DND-41 (cell line): ENCODE measurements at regions not wholly inside any gene's neighbourhood (a gene's known extent, or its start where the extent isn't known, plus 50 kb on each side); places are given as distances from the start of the nearest gene placed in this dataset.

Experiments
- ATAC-seq: fragments of 200-7000 bp; cut with Tn5 transposase; 3 replicates; pipeline ENCODE4 v1.9.1; 2021; ENCODE audit warnings: low read depth; ENCODE audit not compliant: insufficient read depth
- DNase-seq: peaks from one replicate; pipeline ENCODE4 v3.0.0-alpha.2; 2020
- H2AFZ ChIP-seq: 2 replicates; pipeline ENCODE4 v1.6.0; 2012; ENCODE audit warnings: low read depth, low read length
- H3K27ac ChIP-seq: 2 replicates; pipeline ENCODE4 v1.5.1; 2012; ENCODE audit warnings: low read length, inconsistent platforms
- H3K27me3 ChIP-seq: fragments of 200-600 bp; sonication (generic); 2 replicates; pipeline ENCODE4 v1.6.0; 2012; ENCODE audit warnings: low read length, mild to moderate bottlenecking, inconsistent platforms; ENCODE audit not compliant: insufficient read depth, poor library complexity
- H3K36me3 ChIP-seq: 2 replicates; pipeline ENCODE4 v1.5.1; 2012; ENCODE audit warnings: low read length, inconsistent platforms; ENCODE audit not compliant: insufficient read depth
- H3K4me1 ChIP-seq: 2 replicates; pipeline ENCODE4 v1.5.1; 2012; ENCODE audit warnings: mild to moderate bottlenecking, low read length; ENCODE audit not compliant: insufficient read depth
- H3K4me2 ChIP-seq: 2 replicates; pipeline ENCODE4 v1.6.0; 2012; ENCODE audit warnings: mild to moderate bottlenecking, moderate library complexity, low read length, inconsistent platforms; ENCODE audit not compliant: insufficient read depth
- H3K4me3 ChIP-seq, 2 experiments: fragments of 200-600 bp in 1 of 2; shearing (Covaris generic) in 1 of 2; 2 replicates each; pipeline ENCODE4 v1.5.1; 2012 to 2016; ENCODE audit warnings: inconsistent platforms in 2 of 2, low read length in 2 of 2, mild to moderate bottlenecking in 2 of 2, low read depth in 1 of 2, moderate library complexity in 1 of 2
- H3K79me2 ChIP-seq: 2 replicates; pipeline ENCODE4 v1.6.0; 2012; ENCODE audit warnings: low read length, inconsistent platforms; ENCODE audit not compliant: insufficient read depth
- H3K9ac ChIP-seq: 2 replicates; pipeline ENCODE4 v1.6.0; 2012; ENCODE audit warnings: low read depth, mild to moderate bottlenecking, inconsistent platforms, low read length, moderate library complexity
- H3K9me3 ChIP-seq: 2 replicates; pipeline ENCODE4 v1.5.1; 2012; ENCODE audit warnings: low read length, moderate library complexity, mild to moderate bottlenecking, inconsistent platforms; ENCODE audit not compliant: insufficient read depth, severe bottlenecking
- H4K20me1 ChIP-seq: 2 replicates; pipeline ENCODE4 v1.6.0; 2012; ENCODE audit warnings: low read length; ENCODE audit not compliant: insufficient read depth
- EZH2 ChIP-seq: IDR thresholded peaks from 3 replicates; pipeline ENCODE4 v1.6.1; 2012; ENCODE audit warnings: borderline replicate concordance, low read depth, mild to moderate bottlenecking, moderate library complexity, low read length, inconsistent platforms; ENCODE audit not compliant: severe bottlenecking
- TF ChIP-seq, protein P1 (sequence below): IDR thresholded peaks from 2 replicates; pipeline ENCODE4 v1.5.1; 2012; ENCODE audit warnings: borderline replicate concordance, low read length, moderate library complexity, mild to moderate bottlenecking; ENCODE audit not compliant: poor library complexity, severe bottlenecking; ENCODE audit errors: extremely low read depth

DNA sequence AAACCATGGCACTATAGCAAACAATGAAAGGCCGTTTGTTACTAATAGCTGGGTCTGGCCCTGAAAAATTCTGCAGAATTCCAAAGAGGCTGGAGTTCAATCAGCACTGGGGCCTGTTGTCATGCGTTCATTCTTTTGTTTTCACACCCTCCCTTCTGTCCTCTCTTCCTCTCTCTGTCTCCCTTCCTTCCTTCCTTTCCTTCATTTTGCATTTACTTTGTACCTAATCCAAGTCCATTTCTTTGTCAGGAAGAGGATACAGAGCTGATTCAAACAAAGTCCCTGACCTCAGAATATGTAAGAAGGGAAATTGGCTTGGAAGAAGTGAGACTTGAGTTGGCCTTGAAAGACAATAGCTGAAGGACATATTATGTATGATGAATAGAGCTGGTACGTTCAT is 119.6 kb upstream of the LDB2 start:
- Histone ChIP-seq H3K4me3 (no peak overlapping the region), H3K9me3 (no peaks in the 10 kb centered on the region), H3K4me1 (no peaks in the 10 kb centered on the region), H3K36me3 (no peaks in the 10 kb centered on the region), H4K20me1 (no peaks in the 10 kb centered on the region), H3K27me3 (no peaks in the 10 kb centered on the region), H2AFZ (no peak overlapping the region), H3K4me2 (no peak overlapping the region), H3K9ac (no peak overlapping the region), H3K79me2 (no peaks in the 10 kb centered on the region), H3K27ac (no peak overlapping the region)
- no peak for DNase-seq
- no peak for TF ChIP-seq EZH2
- TF ChIP-seq, protein P1, sequence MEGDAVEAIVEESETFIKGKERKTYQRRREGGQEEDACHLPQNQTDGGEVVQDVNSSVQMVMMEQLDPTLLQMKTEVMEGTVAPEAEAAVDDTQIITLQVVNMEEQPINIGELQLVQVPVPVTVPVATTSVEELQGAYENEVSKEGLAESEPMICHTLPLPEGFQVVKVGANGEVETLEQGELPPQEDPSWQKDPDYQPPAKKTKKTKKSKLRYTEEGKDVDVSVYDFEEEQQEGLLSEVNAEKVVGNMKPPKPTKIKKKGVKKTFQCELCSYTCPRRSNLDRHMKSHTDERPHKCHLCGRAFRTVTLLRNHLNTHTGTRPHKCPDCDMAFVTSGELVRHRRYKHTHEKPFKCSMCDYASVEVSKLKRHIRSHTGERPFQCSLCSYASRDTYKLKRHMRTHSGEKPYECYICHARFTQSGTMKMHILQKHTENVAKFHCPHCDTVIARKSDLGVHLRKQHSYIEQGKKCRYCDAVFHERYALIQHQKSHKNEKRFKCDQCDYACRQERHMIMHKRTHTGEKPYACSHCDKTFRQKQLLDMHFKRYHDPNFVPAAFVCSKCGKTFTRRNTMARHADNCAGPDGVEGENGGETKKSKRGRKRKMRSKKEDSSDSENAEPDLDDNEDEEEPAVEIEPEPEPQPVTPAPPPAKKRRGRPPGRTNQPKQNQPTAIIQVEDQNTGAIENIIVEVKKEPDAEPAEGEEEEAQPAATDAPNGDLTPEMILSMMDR: no peak
- no peak for ATAC-seq

GRCh38 chr4:17013382-17014006 is 115.0 kb upstream of the LDB2 start:
- Histone ChIP-seq H3K79me2 (no peaks in the 10 kb centered on the region), H4K20me1 (no peaks in the 10 kb centered on the region), H2AFZ (no peak overlapping the region), H3K27me3 (no peaks in the 10 kb centered on the region), H3K4me3 (no peak overlapping the region), H3K4me2 (no peak overlapping the region), H3K36me3 (no peaks in the 10 kb centered on the region), H3K9me3 (no peaks in the 10 kb centered on the region), H3K9ac (no peak overlapping the region), H3K27ac (no peak overlapping the region), H3K4me1 (no peaks in the 10 kb centered on the region)
- no peak for DNase-seq
- ATAC-seq: no peak
- TF ChIP-seq EZH2: no peak
- TF ChIP-seq, protein P1: no peak

- H3K36me3 ChIP-seq: no peaks in the 10 kb centered on the region
- TF ChIP-seq EZH2: no peak
- TF ChIP-seq, protein P1: no peak
- H4K20me1 ChIP-seq: no peaks in the 10 kb centered on the region
- ATAC-seq (no peak), DNase-seq (no peak)
- H3K27ac ChIP-seq: no peak overlapping the region
- no peak overlapping the region for H3K4me3 ChIP-seq
- H3K27me3 ChIP-seq: no peaks in the 10 kb centered on the region
- no peak overlapping the region for H3K9ac ChIP-seq
- H3K79me2 ChIP-seq: no peaks in the 10 kb centered on the region
- H3K4me2 ChIP-seq: no peak overlapping the region
- no peaks in the 10 kb centered on the region for H3K4me1 ChIP-seq
- H2AFZ ChIP-seq: no peak overlapping the region
- no peaks in the 10 kb centered on the region for H3K9me3 ChIP-seq
Observed at GRCh38 chr4:17012451-17012850, 114.0 kb upstream of the LDB2 start.
